SK-MEL-5 (cell line): ENCODE measurements at regions not wholly inside any gene's neighbourhood (a gene's known extent, or its start where the extent isn't known, plus 50 kb on each side); places are given as distances from the start of the nearest gene placed in this dataset.

Source experiments
- DNase-seq: peaks from one replicate; pipeline ENCODE4 v3.0.0-alpha.2; 2016; ENCODE audit warnings: low read depth, low spot score
- in situ Hi-C: cut with HindIII; loops from 2 replicates; pipeline ENCODE4 v1.10.0; 2016; ENCODE audit warnings: low sequenced_read_pairs, high pct_unique_total_duplicates, low pct_unique_long_range_greater_than_20kb

GRCh38 chr17:63325808-63326207 lies 120.3 kb downstream of the CYB561 start:
- no peak for DNase-seq
- in situ Hi-C loops, result no loop called here

- in situ Hi-C loops, result no loop called here
- DNase-seq, result no peak
These were observed 116.2 kb downstream of the CYB561 start for GRCh38 chr17:63329876-63330275.

GRCh38 chr17:63331301-63332061 lies 114.6 kb downstream of the CYB561 start:
- in situ Hi-C loops, result no loop called here

GRCh38 chr17:63332286-63332685 lies 113.8 kb downstream of the CYB561 start:
- in situ Hi-C loops, result no loop called here
- DNase-seq, result no peak

More at GRCh38 chr17:63331301-63332061, 114.6 kb downstream of the CYB561 start:
- DNase-seq, result no peak

DNA sequence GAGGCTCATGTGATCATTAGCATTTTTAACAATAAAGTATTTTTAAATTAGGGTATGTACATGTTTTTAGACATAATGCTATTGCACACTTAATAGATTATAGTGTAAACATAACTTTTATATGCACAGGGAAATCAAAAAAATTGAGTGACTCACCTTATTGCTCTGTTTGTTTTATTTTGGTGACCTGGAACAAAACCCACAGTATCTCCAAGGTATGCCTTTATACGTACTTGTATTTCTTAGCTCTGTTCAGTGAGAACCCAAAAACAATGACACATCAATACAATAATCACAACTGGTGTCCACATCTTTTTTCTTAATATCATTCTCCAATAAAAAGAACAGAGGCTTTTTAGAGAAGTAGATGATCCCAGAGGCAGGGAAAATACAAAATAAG lies 112.2 kb downstream of the CYB561 start:
- in situ Hi-C loops, result no loop called here
- DNase-seq, result no peak

- in situ Hi-C loops, result no loop called here
- DNase-seq, result no peak
These were observed 110.3 kb downstream of the CYB561 start for GRCh38 chr17:63335831-63336230.

- no peak for DNase-seq
- in situ Hi-C loops, result no loop called here
These were observed 108.5 kb downstream of the CYB561 start for GRCh38 chr17:63337579-63337978.

DNA sequence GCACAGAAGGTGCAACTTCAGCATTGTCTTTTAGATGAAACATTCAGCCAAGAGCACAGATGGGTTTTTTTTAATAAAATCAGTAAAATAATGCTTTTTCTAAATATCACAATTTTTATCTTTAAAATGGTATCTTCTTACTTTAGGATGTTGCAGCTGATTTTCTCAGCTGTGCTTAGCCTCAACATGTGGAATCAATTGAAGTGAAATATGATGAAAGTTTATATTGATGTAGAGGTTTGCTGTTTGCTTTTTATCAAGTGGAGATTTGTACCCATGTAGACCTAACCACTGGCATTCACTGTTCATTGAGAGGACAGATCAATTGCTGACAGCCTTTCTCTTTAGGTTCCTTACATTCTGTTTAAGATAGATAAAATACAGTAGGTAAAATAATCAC lies 107.8 kb downstream of the CYB561 start:
- DNase-seq, result no peak
- in situ Hi-C loops, result no loop called here

GRCh38 chr17:63341276-63341675 lies 104.8 kb downstream of the CYB561 start:
- in situ Hi-C loops, result no loop called here
- DNase-seq, result no peak

GRCh38 chr17:63344383-63344782 lies 101.7 kb downstream of the CYB561 start:
- in situ Hi-C loops, result no loop called here
- no peak for DNase-seq

- no peak for DNase-seq
- in situ Hi-C loops, result no loop called here
These were observed 100.5 kb downstream of the CYB561 start for GRCh38 chr17:63345611-63346010.

- no peak for DNase-seq
- in situ Hi-C loops, result no loop called here
These were observed 98.6 kb downstream of the CYB561 start for GRCh38 chr17:63347475-63347874.

DNA sequence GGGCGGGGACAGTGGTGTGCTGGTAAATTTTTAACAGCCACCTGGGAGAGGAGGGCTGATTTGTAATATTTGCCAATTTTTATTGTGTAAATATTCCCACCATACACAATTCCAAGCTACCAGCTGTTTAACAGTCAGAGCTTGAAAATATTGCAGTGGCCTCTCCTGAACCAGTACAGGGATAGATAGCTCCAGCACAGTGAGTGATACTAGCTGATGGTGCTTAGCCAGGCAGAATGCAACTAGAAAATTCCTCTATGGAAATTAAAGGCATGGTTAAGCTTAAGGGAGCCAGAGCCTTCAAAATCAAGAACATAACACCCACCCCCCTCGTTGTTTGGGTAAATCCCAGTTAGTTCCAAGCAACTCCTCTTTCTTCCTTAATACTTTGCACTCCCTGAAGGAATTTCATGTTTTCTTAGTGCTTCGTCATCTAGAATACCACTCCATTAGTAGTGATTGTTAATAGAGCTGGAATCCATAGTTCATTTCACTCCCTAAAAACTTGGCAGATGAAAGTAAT lies 96.6 kb downstream of the CYB561 start:
- in situ Hi-C loops, result no loop called here
- DNase-seq, result no peak

DNA sequence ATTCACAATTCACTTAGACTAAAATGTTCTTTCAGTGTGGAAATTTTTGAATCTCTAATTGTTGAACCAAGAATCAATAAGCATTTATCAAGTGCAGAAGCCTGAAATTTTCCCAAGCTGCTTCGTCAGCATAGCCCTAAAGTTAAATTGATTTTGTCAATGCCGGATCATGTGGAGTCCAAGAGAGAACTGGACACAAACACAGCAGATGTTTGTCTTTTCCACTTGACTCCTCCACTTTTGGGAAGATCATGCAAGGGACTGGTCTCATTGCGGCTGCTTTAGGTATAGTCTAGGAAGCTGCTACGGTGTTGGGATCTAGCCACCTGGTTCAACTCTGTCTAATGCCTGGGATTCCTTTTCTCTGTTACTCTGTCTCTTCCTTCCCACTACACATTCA lies 95.7 kb downstream of the CYB561 start:
- in situ Hi-C loops, result no loop called here
- no peak for DNase-seq

- no peak for DNase-seq
- in situ Hi-C loops, result no loop called here
These were observed 91.8 kb downstream of the CYB561 start for GRCh38 chr17:63354256-63354655.

GRCh38 chr17:63356337-63356757 lies 89.8 kb downstream of the CYB561 start:
- DNase-seq, result peak; percentile 84
- in situ Hi-C loops, result no loop called here

- DNase-seq, result no peak
- in situ Hi-C loops, result no loop called here
These were observed 87.8 kb downstream of the CYB561 start for GRCh38 chr17:63358111-63358839.

- in situ Hi-C loops, result no loop called here
- DNase-seq, result no peak
These were observed 87.2 kb downstream of the CYB561 start for GRCh38 chr17:63358956-63359355.

DNA sequence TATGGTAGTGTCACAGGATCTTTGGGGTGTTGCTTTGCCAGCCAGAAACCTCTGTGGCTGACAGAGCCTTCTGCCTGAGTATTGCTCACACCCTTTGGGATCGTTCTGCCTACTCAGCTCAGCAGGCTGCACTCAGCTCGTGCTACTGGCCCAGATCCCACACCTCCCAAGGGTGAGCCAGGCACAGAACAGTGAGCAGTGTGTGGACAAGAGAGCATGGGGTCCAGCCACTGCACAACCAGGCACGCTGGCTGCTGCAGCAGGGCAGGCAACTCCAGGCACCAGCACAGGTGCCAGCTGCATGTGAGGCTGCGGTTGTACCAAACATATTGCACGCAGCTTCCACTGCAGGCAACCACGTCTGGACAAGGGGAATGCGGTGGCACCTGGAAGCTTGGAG lies 84.9 kb downstream of the CYB561 start:
- no peak for DNase-seq
- in situ Hi-C loops, result no loop called here
